ENCODE measurements at regions not wholly inside any gene's neighbourhood (a gene's known extent, or its start where the extent isn't known, plus 50 kb on each side); places are given as distances from the start of the nearest gene placed in this dataset.

DNA sequence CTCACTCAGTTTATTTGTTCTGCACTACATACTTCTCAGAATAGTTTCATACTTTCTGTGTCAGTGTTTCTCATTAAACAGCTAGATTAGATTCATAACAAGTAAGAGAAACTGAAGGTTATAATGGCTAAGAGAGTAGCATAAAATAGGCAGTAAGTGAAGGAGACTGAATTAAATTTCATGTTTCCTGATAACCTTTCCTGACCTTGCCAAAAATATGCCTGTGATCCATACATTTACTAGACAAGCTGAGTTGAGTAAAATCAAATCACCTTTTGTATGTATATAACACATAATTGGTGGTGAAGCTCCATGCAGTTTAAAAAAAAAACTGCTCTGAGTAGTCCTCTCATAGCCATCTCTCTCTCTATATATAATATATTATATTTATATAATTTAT lies 545.3 kb upstream of the PCDH20 start:
- no peak for TF ChIP-seq POLR2A (IDR thresholded peaks at IDR 0.05; ENCODE audit: low read depth, low read length)
- FAIRE-seq, result no peak
- no peak for DNase-seq (ENCODE audit: insufficient read length, low spot score)

DNA sequence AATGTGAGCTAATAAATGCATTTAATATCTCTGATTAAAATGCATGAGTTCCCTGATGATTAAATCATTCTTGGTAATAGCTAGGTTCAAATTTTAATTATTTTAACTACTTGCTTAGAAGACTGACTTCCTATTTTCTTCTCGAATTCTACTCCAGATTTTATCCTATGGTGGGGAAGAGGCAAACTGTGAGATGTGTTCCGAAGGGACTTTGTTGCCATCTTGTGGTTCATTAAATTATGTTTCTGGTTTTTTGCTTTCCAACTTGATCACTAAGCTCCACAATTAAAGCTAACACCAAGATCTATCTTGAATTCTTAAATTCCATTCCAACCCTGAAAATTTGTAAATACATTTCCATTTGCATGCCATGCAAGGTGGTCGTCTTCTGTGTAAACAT lies 538.4 kb upstream of the PCDH20 start:
- DNase-seq (ENCODE audit: insufficient read length, low spot score) (no peak), FAIRE-seq (no peak)
- TF ChIP-seq POLR2A (IDR thresholded peaks at IDR 0.05; ENCODE audit: low read depth, low read length), result no peak

DNA sequence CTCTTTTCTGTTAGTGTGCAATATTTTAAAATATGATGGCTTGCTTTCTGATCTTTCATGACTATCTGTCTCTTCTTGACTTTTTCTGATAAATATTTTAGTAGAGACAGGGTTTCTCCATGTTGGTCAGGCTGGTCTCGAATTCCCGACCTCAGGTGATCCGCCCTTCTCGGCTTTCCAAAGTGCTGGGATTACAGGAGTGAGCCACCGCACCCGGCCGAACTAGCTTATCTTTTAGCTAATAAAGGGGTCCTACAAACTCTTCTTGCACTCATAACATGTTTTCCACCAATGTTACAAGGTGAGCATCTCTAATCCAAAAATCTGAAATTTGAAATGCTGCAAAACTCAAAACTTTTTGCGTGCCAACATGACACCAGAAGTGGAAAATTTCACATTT lies 535.2 kb upstream of the PCDH20 start:
- TF ChIP-seq POLR2A (IDR thresholded peaks at IDR 0.05; ENCODE audit: low read depth, low read length), result no peak
- FAIRE-seq, result no peak
- no peak for DNase-seq (ENCODE audit: insufficient read length, low spot score)

DNA sequence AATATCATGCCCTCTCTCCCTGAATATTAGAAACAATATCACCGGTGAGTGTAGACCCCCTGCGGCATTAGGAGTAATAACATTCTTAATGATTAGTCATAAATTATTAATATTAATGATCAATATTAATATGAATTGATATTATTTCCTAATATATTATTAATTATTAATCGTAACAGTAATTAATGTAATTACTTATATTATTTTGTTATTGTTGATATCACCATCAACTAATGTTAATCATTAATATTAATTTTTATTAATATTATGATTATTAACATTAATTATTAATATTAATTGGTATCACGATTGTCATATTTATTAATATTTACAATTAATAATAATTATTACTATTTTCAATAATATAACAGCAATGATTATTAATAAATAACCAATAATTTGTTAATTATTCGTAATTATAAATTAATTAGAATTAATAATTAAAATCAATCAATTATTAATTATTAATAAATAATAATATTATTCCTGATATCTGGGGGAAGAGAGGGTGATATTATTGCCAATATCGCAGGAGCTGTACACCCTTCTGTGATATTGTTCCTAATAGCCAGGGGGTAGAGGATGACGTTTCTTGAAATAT lies 528.8 kb upstream of the PCDH20 start:
- no peak for TF ChIP-seq POLR2A (IDR thresholded peaks at IDR 0.05; ENCODE audit: low read depth, low read length)
- no peak for DNase-seq (ENCODE audit: insufficient read length, low spot score)
- no peak for FAIRE-seq

DNA sequence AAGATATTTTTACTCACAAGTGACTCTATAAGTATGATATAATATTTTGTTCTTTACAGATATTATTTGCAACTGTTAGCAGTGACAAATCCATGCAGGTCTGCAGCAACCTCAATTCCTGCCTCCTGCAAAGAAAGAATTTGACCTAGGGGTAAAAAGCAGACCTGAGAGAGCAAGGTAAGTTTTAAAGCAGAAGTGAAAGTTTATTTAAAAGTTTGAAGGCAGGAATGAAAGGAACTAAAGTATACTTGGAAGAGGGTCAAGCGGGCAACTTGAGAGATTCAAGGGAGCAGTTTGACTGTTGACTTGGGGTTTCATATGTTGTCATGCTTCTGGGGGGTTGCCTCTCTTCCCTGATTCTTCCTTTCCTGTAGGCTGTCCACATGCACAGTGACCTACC lies 520.1 kb upstream of the PCDH20 start:
- TF ChIP-seq POLR2A (IDR thresholded peaks at IDR 0.05; ENCODE audit: low read depth, low read length), result no peak
- no peak for DNase-seq (ENCODE audit: insufficient read length, low spot score)
- FAIRE-seq, result no peak

DNA sequence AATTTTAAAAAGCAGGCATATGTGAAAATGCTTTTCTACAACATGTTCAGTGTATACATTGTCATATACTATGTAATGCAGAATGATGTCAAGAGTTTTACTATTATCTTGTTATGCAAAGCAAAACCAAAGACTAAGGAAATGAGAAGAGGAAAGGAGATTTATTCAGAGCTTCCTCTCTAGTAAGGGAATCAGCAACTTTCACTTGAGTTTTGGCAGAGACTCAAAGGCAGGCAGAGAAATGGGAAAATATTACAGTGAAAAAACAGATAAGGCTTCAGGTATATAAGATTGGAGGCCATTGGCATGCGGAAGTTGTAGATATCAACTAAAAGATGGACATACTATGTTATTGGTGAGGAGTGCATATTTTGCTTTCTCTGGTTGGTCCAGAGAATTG lies 512.0 kb upstream of the PCDH20 start:
- no peak for FAIRE-seq
- no peak for DNase-seq (ENCODE audit: insufficient read length, low spot score)
- no peak for TF ChIP-seq POLR2A (IDR thresholded peaks at IDR 0.05; ENCODE audit: low read depth, low read length)

DNA sequence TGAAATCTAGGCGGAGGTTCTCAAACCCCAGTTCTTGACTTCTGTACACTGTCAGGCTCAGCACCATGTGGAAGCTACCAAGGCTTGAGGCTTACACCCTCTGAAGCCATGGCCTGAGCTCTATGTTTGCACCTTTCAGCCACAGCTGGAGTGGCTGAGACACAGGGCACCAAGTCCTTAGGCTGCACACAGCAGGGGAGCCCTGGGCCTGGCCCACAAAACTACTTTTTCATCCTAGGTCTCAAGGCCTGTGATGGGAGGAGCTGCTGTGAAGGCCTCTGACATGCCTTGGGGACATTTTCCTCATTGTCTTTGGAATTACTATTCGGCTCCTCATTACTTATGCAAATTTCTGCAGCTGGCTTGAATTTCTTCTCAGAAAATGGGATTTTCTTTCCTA lies 503.2 kb upstream of the PCDH20 start:
- DNase-seq (ENCODE audit: insufficient read length, low spot score) (no peak), FAIRE-seq (no peak)
- TF ChIP-seq POLR2A (IDR thresholded peaks at IDR 0.05; ENCODE audit: low read depth, low read length), result no peak

DNA sequence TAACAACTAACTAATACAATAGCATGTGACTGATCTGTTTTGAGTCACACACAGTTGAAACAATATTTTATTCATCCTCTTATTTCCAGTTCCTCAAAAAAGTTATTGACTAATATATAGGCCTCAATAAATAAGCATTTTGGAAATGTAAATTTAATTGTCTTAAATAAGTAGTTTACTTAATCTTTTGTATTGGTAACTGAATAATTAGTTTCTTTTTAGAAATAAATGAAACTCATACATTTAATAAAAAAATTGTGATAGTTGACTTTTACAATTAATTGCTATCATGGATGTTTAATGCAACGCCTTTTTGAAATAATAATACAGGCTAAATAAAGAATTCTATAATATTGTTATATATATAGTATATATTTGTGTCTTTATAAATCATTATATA lies 500.8 kb upstream of the PCDH20 start:
- DNase-seq (ENCODE audit: insufficient read length, low spot score), result no peak
- TF ChIP-seq POLR2A (IDR thresholded peaks at IDR 0.05; ENCODE audit: low read depth, low read length), result no peak
- no peak for FAIRE-seq

DNA sequence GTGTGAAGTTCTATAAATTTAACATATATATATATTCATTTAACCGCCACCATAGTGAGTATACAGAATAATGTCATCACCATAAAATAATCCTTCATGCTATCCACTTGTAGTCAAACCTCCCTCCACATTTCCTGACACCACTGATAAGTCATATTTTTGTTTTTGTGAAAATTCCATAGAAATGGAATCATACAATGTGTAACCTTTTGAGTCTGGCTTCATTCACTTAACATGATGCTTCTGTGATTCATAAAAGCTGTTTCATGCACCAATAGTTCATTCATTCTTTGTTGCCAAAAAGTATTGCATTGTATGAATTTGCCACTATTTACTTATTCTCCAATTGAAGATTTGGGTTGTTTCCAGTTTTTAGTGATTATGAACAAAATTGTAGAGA lies 497.5 kb upstream of the PCDH20 start:
- no peak for TF ChIP-seq POLR2A (IDR thresholded peaks at IDR 0.05; ENCODE audit: low read depth, low read length)
- DNase-seq (ENCODE audit: insufficient read length, low spot score) (no peak), FAIRE-seq (no peak)

DNA sequence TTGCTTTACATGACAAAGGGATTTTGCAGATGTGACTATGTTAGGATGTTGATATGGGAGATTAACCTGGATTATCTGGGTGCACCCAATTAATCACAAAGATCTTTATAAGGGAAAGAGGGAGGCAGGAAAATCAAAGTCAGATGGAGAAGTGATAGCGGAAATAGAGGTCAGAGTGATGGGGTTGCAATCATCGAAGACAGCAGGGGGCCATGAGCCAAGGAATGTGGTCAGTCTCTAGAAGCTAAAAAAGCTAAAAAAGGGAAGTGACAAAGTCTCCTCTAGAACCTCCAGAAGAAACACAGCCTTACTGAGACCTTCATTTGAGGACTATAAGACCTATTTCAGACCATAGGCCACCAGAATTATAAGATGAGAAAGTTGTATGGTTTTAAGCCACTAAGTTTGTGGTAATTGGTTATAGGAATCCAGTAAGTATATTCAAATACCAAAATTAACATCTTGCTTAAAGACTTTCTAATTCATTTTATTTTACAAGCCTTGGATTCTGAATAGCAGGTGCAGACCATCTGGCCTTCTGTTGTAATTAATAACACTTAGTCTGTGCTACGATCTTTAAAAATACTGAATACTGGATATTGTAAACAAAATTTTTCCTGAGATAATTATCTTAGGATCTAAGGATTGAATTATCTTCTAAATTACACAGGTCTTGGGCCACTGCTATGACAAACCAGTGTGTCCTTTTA lies 493.4 kb upstream of the PCDH20 start:
- DNase-seq (ENCODE audit: insufficient read length, low spot score) (no peak), FAIRE-seq (no peak)
- TF ChIP-seq POLR2A (IDR thresholded peaks at IDR 0.05; ENCODE audit: low read depth, low read length), result no peak

DNA sequence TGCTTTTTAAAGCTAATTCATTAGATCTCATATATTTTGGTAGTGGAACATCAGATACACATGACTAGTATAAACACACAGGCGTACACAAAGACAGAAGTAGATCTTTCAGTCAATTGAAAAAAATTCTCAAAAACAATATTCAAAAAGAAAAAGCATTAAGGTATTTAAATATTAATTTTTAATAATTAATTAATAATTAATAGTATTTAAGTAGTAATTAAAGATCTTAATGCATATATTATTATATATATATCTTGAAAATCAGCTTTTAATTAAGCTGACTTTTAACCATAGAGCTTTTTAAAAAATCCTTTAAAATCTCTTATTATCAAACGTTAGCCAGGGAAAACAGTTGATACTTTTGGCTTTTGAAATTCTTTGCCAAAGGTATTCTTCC lies 489.4 kb upstream of the PCDH20 start:
- TF ChIP-seq POLR2A (IDR thresholded peaks at IDR 0.05; ENCODE audit: low read depth, low read length), result no peak
- DNase-seq (ENCODE audit: insufficient read length, low spot score) (no peak), FAIRE-seq (no peak)

DNA sequence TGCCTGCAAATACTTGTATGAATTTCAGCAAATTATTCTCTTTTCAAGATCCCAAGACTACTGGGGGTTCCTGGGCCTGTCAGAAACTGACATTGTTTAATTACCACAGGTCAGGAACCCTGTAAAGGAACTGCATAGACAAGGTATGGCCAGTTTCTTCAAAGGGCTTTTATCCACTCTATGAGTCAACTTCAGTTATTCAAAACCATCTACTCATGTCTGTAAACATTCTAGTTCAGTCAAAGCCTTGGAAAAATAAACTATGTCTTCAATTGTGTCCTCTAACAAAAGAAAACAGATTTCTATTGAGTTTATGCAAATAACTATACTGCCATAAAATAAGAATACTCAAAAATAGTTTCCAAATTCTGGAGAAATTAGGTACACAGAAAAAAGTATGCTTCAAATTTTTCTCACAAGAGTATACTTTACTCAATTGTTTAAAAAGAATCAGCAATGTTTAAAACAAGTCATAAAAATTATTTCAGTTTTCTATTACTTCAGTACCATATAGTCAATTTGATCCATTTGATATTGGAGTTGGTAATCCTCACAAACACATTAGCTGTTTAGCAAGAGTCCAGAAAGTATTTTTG lies 486.4 kb upstream of the PCDH20 start:
- no peak for TF ChIP-seq POLR2A (IDR thresholded peaks at IDR 0.05; ENCODE audit: low read depth, low read length)
- no peak for DNase-seq (ENCODE audit: insufficient read length, low spot score)
- no peak for FAIRE-seq

DNA sequence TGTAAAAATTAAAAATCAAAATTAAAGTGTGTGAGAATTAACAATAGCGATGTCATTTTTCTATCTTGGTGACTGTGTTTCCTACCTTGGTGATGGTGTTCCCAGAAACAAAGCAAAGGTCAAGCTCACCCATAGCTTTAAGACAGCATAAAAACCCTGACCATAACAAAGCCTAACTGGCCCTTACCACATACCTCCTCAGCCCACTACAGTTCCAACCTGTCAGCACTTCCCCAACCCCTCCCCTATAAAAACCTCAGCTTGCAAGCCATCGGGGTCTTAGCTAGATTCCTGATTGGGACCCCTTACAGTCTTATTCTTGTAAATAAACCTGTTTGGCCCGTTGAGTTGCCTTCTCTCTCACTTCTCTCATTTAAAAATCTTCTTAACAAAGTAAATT lies 484.4 kb upstream of the PCDH20 start:
- TF ChIP-seq POLR2A (IDR thresholded peaks at IDR 0.05; ENCODE audit: low read depth, low read length), result no peak
- DNase-seq (ENCODE audit: insufficient read length, low spot score) (no peak), FAIRE-seq (no peak)

DNA sequence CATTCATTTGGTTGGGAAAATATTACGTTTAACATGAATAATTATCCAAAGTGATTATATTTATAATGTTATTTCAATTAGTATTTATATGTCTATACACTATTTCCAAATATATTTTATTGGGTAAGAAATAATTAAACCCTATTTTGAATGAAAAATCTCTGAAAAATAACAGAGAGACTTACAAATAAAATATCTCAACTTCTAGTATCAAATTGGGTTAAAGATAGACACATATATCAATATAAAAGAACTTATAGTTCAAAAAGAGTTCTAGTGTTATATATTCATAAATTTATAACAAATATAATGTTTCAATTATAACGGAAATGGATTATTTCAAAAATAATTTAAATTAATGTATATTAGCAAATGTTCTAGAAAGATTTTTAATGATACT lies 482.6 kb upstream of the PCDH20 start:
- DNase-seq (ENCODE audit: insufficient read length, low spot score) (no peak), FAIRE-seq (no peak)
- no peak for TF ChIP-seq POLR2A (IDR thresholded peaks at IDR 0.05; ENCODE audit: low read depth, low read length)

DNA sequence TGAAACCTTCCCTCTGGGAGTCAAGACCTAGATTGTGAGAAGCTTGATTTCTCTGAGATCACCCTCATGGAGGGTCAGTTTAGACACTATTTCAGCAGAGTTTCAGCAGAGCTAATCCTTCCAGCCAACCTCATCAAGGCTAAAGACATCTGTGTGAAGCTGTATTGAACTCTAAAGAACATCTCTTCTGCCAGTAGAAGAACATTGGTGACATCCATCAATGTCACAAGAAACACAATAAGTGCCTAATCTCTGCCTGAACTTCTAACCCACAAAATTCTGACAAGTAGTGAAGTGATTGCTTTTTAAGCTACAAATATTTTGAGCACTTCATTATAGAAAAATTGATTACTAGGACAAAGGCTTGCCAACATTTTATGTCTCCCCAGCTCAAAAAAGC lies 475.8 kb upstream of the PCDH20 start:
- no peak for FAIRE-seq
- no peak for DNase-seq (ENCODE audit: insufficient read length, low spot score)
- no peak for TF ChIP-seq POLR2A (IDR thresholded peaks at IDR 0.05; ENCODE audit: low read depth, low read length)

Data from H54 (cell line).